GM04503 (cell line): ENCODE measurements at regions not wholly inside any gene's neighbourhood (a gene's known extent, or its start where the extent isn't known, plus 50 kb on each side); places are given as distances from the start of the nearest gene placed in this dataset.

Experiments used
- DNase-seq: peaks from one replicate; pipeline ENCODE4 v3.0.0-alpha.2; 2012; ENCODE audit warnings: low read depth

GRCh38 chr6:3592371-3592941, 135.6 kb upstream of the SLC22A23 start:
- peak; percentile 88 for DNase-seq

- no peak for DNase-seq
Measured at GRCh38 chr6:3591970-3592369, 135.1 kb upstream of the SLC22A23 start.

- no peak for DNase-seq
Measured at GRCh38 chr6:3587660-3588059, 130.8 kb upstream of the SLC22A23 start.

- DNase-seq: peak; percentile 81
Measured at GRCh38 chr6:3585320-3585935, 128.6 kb upstream of the SLC22A23 start.

- no peak for DNase-seq
Measured at GRCh38 chr6:3584606-3585005, 127.8 kb upstream of the SLC22A23 start.

GRCh38 chr6:3581469-3581868, 124.6 kb upstream of the SLC22A23 start:
- no peak for DNase-seq

GRCh38 chr6:3579652-3580175, 122.9 kb upstream of the SLC22A23 start:
- no peak for DNase-seq

- DNase-seq: no peak
Measured at GRCh38 chr6:3578981-3579380, 122.1 kb upstream of the SLC22A23 start.

GRCh38 chr6:3577517-3577916, 120.7 kb upstream of the SLC22A23 start:
- DNase-seq: no peak

GRCh38 chr6:3575701-3576100, 118.9 kb upstream of the SLC22A23 start:
- no peak for DNase-seq

- DNase-seq: no peak
Measured at GRCh38 chr6:3575166-3575565, 118.3 kb upstream of the SLC22A23 start.

- no peak for DNase-seq
Measured at GRCh38 chr6:3573670-3574069, 116.8 kb upstream of the SLC22A23 start.

GRCh38 chr6:3571836-3572235, 115.0 kb upstream of the SLC22A23 start:
- no peak for DNase-seq

GRCh38 chr6:3571250-3571681, 114.4 kb upstream of the SLC22A23 start:
- DNase-seq: no peak

GRCh38 chr6:3569816-3570215, 113.0 kb upstream of the SLC22A23 start:
- DNase-seq: no peak

GRCh38 chr6:3568396-3569082, 111.7 kb upstream of the SLC22A23 start:
- DNase-seq: no peak

GRCh38 chr6:3566812-3567211, 110.0 kb upstream of the SLC22A23 start:
- no peak for DNase-seq

- no peak for DNase-seq
Measured at GRCh38 chr6:3565291-3565690, 108.4 kb upstream of the SLC22A23 start.

GRCh38 chr6:3561725-3562124, 104.9 kb upstream of the SLC22A23 start:
- no peak for DNase-seq

- DNase-seq: no peak
Measured at GRCh38 chr6:3560211-3560610, 103.4 kb upstream of the SLC22A23 start.

- no peak for DNase-seq
Measured at GRCh38 chr6:3559561-3559960, 102.7 kb upstream of the SLC22A23 start.

- no peak for DNase-seq
Measured at GRCh38 chr6:3557336-3557735, 100.5 kb upstream of the SLC22A23 start.

- no peak for DNase-seq
Measured at GRCh38 chr6:3553254-3553653, 96.4 kb upstream of the SLC22A23 start.
